Activated T-helper 17 cell treated with anti-CD3 and anti-CD28 coated beads, Interleukin-2, amount 50 U/mL, for 72 hours (primary cell): ENCODE measurements at regions not wholly inside any gene's neighbourhood (a gene's known extent, or its start where the extent isn't known, plus 50 kb on each side); places are given as distances from the start of the nearest gene placed in this dataset.

Source experiments
- ATAC-seq: fragments of 150-1000 bp; cut with Tn5 transposase; replicated peaks from 2 replicates; pipeline ENCODE4 v1.10.0; 2021; ENCODE audit warnings: mild to moderate bottlenecking, moderate library complexity
- H3K27ac Mint-ChIP-seq: one replicate; pipeline ENCODE4 v1.8.0; 2022; ENCODE audit warnings: mixed read lengths
- H3K27me3 Mint-ChIP-seq: one replicate; pipeline ENCODE4 v1.8.0; 2022; ENCODE audit warnings: mixed read lengths
- H3K36me3 Mint-ChIP-seq: one replicate; pipeline ENCODE4 v1.8.0; 2022; ENCODE audit warnings: low read depth, mild to moderate bottlenecking, mixed read lengths
- H3K4me1 Mint-ChIP-seq: one replicate; pipeline ENCODE4 v1.8.0; 2022; ENCODE audit warnings: mixed read lengths
- H3K4me3 Mint-ChIP-seq: one replicate; pipeline ENCODE4 v1.8.0; 2022; ENCODE audit warnings: mild to moderate bottlenecking, mixed read lengths
- H3K9me3 Mint-ChIP-seq: one replicate; pipeline ENCODE4 v1.8.0; 2022; ENCODE audit warnings: mixed read lengths

DNA sequence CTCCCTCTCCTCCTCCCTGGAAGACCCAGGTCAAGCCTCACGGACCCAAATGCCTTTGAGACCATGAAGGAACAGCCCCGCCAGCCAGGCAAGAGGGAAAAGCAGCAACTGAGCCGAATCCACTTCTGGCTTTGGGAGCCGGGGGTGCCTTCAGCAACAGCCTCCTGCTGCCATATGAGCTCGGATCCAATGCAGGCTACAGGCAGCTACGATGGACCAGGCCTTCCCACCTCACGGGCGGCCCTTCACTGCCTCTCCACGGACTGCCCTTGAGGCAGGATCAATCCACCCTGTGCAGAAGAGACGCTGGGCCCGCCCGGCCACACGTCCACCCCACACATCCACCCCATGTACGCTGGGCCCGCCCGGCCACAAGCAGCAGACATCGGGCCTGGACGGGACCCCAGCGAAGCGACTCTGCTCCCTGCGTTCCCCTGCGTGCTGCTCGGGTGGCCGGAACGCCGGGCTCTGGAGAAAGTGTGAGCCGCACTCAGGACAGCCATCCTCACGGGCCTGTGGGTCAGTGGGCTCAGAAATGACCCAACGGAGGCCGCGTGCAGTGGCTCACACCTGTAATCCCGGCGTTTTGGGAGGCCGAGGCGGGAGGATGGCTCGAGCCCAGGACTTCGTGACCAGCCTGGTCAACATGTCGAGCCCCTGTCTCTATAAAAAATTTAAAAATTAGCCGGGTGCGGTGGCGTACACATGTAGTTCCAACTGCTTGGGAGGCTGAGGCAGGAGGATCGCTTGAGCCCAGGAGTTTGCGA, 82.0 kb downstream of the FOXL3 start:
- no peaks in the 10 kb centered on the region for H3K27me3 Mint-ChIP-seq
- H3K4me3 Mint-ChIP-seq: no peak overlapping the region
- H3K27ac Mint-ChIP-seq: no peak overlapping the region
- ATAC-seq: no peak
- peaks cover 2% of the 10 kb centered on the region for H3K4me1 Mint-ChIP-seq
- H3K36me3 Mint-ChIP-seq: no peaks in the 10 kb centered on the region
- H3K9me3 Mint-ChIP-seq: no peaks in the 10 kb centered on the region

DNA sequence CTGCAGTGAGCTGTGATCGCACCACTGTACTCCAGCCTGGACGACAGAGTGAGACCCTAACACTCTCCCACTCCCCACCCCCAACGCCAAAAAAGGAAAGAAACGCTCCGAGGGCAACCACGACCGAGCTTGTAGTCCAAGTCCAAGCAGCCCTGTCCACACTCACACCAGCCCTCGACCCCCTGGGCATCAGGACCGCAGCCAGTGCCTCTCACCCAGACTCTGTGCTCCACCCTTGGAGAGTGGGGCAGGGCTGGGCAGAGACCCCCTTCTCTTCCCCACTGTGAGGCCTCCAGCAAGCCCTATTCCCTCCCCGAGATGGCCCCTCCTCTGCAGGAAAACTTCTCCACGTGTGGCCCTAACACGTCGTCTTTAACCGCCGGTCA, 82.6 kb downstream of the FOXL3 start:
- Mint-ChIP-seq H3K9me3 (no peaks in the 10 kb centered on the region), H3K4me1 (no peaks in the 10 kb centered on the region), H3K27ac (no peak overlapping the region), H3K36me3 (no peaks in the 10 kb centered on the region), H3K4me3 (no peak overlapping the region), H3K27me3 (no peaks in the 10 kb centered on the region)
- no peak for ATAC-seq

DNA sequence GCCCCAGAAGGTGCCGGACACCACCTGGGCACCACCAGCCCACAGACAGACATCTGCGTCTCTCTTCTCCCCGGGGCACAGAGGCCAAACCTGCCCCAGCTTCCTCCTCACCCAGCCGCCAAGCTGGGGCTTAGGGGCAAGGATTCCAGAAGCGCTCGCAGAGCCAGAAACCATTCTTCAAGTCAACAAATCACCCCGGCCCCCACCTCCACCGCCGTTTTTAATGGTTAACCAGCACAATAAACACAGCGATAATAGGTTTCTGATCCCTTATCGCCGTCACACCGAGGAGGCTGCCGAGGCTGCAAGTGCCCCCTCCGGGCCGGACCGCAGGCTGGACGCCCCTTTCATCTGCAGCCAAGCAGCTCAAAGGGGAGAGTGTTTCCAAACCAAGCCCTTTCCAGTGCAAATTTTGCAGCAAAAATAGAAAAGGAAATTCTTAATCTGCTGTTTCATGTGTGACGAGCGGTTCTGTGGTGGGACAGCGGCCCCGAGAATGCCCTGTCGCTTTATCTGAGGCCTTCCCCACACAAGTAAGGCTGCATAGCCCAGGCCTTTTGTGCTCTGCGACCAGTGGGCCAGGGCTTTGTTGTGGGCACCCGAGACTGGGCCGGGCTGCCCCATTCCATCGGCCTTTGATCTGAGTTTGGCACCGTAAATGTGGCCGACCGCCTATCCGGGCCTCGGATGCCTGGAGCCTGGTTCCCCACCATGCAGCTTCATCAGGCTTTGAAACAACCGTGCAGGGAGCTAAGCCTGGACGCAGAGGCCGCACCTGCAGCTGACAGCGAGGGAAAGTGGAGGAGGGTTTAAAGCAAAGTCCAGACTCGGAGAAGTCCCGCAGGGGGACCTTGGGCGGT, 83.2 kb downstream of the FOXL3 start:
- H3K27ac Mint-ChIP-seq: no peak overlapping the region
- H3K27me3 Mint-ChIP-seq: no peaks in the 10 kb centered on the region
- H3K36me3 Mint-ChIP-seq: no peaks in the 10 kb centered on the region
- no peaks in the 10 kb centered on the region for H3K9me3 Mint-ChIP-seq
- no peak overlapping the region for H3K4me3 Mint-ChIP-seq
- H3K4me1 Mint-ChIP-seq: no peaks in the 10 kb centered on the region
- no peak for ATAC-seq

DNA sequence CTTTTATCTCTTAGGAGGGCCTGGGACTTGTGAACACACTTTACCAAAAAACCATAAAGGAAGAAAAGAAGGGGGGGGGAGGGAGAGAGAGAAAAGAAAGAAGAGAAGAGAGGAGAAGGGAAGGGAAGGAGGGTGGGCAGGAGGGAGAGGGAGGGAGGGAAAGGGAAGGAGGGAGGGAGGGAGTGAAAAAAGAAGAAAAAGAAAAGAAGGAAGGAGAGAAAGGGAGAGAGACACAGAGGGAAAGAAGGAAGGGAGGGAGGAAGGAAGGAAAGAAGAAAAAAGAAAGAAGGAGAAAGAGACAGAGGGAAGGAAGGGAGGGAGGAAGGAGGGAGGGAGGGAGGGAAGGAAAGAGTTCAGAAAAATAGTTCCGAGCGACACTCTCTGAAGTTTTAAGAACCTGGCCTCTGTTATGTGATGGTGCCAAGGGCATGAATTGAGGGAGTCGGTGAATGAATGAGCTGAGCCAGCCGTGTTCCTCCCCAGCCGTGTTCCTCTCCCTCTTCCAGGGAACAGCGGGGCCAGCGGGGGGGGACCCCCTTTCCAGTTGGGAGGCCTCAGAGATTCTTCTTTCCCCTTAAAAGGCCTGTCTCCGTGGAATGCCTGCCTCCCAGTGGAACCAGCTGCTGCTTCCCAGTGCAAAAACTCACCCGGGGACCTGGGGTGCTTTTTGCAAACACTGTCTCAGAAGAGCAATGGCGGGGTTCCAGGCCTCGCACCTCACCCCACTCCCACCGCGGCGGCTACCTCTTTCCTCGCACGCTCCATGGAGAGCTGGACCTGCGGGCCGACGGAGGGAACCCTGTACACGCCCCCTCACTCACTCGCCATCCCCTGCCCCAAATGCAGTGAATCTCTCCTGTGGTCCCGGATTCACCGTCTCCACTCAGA, 84.1 kb downstream of the FOXL3 start:
- H3K9me3 Mint-ChIP-seq: no peaks in the 10 kb centered on the region
- H3K4me1 Mint-ChIP-seq: no peaks in the 10 kb centered on the region
- H3K36me3 Mint-ChIP-seq: no peaks in the 10 kb centered on the region
- ATAC-seq: no peak
- H3K27ac Mint-ChIP-seq: no peak overlapping the region
- no peak overlapping the region for H3K4me3 Mint-ChIP-seq
- H3K27me3 Mint-ChIP-seq: no peaks in the 10 kb centered on the region

DNA sequence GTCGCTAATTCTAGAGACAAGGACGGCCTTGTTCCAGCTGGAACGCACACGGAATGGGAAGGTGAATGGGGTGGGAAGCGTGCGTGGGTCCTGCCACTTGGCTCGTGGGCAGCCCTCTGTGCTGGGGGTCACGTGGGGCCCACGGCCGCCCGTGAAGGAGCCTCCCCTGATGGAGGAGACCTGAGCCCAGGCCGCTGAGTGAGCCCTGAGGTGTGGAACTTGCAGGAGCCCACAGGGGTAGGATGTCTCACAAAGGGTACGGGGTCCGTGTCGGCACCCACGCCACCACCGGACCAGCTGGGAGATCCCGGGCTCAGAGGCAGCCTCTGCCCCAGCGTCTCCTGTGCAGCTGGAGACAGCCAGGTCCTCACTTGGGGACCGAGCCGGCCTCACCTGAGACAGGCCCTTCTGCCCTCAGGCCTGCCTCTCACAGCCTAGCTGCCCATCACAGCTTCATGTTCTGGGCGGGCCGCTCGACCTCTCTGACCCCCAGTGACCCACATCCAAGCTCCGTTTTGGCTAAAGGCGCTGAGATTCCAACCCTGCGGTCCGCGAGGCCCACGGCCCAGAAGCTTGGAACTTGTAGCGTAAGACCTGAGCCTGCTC, 84.8 kb downstream of the FOXL3 start:
- H3K9me3 Mint-ChIP-seq: no peaks in the 10 kb centered on the region
- H3K27me3 Mint-ChIP-seq: no peaks in the 10 kb centered on the region
- no peak overlapping the region for H3K4me3 Mint-ChIP-seq
- no peak overlapping the region for H3K27ac Mint-ChIP-seq
- no peaks in the 10 kb centered on the region for H3K36me3 Mint-ChIP-seq
- H3K4me1 Mint-ChIP-seq: no peaks in the 10 kb centered on the region
- no peak for ATAC-seq

DNA sequence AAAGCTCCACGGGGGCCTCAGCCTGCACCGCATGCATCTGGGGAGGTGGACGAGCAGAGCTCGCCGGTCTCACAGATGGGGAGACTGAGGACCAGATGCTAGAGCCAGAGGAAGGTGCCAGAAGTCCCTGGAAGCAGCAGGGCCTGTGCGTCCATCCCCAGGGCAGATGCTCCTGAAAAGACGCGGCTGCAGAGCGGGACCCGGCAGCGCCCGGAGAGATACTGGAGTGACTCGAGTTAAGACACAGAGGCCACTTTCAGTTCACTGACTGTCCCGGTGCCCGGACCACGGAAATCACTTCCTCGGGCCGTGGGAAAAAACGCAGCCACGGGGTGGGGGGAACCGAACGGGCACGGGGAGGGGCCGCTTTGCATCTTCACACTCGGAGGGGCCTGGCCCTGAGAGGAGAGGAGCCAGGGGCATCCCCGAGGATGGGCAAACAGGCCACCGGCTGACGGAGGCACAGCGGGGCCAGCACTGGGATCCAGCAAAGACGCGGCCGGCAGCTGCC, 85.4 kb downstream of the FOXL3 start:
- no peak overlapping the region for H3K27ac Mint-ChIP-seq
- no peak overlapping the region for H3K4me3 Mint-ChIP-seq
- H3K27me3 Mint-ChIP-seq: no peaks in the 10 kb centered on the region
- H3K9me3 Mint-ChIP-seq: no peaks in the 10 kb centered on the region
- H3K4me1 Mint-ChIP-seq: no peaks in the 10 kb centered on the region
- no peaks in the 10 kb centered on the region for H3K36me3 Mint-ChIP-seq
- no peak for ATAC-seq

DNA sequence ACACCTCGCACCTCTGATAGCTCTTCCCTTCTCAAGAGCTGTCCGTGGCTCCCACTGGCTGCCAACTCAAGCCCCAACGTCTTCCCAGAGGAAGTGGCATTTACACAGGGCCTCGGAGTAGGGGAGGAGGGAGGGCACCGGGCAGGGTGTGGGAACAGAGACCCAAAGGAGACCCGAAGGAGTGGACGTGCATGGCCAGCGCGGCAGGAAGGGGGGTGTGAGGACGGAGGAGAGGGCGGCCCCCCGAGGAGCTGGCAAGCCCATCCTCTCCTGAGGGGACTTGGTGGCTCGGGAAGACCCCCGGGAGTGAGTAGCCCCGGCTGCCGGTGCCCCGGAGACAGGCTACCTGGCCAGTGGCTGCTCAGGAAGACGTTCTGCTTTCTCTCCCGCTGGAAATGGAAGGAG, 85.9 kb downstream of the FOXL3 start:
- Mint-ChIP-seq H3K27me3 (no peaks in the 10 kb centered on the region), H3K4me3 (no peak overlapping the region)
- ATAC-seq: no peak

DNA sequence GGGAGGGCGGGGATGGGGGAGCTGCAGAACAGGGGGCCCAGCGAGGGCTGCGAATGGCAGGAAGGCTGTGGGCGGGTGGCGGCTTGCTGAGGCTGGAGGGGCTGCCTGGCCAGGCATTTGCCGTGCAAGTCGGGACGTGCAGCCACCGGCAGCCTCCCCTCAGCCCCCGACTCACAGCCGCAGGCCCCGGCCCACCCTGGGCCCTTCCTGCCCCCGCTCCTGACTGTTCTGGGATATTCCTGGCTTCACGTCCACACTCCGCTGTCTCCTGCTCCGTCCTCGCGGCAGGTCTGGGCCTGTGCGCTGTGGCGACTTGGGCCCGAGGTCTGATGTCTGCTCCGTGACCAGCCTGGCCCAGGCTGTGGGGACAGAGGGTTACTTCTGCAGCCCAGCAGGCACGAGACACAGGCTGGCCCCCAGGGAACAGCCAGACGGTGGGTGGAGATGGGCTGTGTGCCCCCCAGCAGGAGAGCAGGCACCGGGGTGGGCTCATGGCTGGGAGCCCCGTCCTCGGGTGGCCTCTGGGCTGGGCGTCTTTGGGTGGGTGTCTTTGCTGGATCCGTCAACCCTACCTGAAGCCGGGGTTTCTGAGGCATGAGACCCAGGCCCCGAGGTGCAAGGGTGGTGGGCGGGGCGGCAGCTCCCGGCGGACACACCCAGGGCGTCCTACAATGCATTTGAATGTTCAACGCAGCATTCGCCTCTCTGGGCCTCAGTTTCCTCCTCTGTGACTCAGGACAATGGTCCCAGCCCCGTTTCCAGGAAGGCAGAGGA, 86.5 kb downstream of the FOXL3 start:
- ATAC-seq: no peak
- H3K27me3 Mint-ChIP-seq: no peaks in the 10 kb centered on the region
- H3K4me3 Mint-ChIP-seq: no peak overlapping the region
- H3K36me3 Mint-ChIP-seq: no peaks in the 10 kb centered on the region
- no peak overlapping the region for H3K27ac Mint-ChIP-seq
- H3K9me3 Mint-ChIP-seq: no peaks in the 10 kb centered on the region
- peaks cover 6% of the 10 kb centered on the region for H3K4me1 Mint-ChIP-seq

More for the DNA sequence above, 85.9 kb downstream of the FOXL3 start:
- H3K9me3 Mint-ChIP-seq: no peaks in the 10 kb centered on the region
- H3K27ac Mint-ChIP-seq: no peak overlapping the region
- no peaks in the 10 kb centered on the region for H3K4me1 Mint-ChIP-seq
- H3K36me3 Mint-ChIP-seq: no peaks in the 10 kb centered on the region

DNA sequence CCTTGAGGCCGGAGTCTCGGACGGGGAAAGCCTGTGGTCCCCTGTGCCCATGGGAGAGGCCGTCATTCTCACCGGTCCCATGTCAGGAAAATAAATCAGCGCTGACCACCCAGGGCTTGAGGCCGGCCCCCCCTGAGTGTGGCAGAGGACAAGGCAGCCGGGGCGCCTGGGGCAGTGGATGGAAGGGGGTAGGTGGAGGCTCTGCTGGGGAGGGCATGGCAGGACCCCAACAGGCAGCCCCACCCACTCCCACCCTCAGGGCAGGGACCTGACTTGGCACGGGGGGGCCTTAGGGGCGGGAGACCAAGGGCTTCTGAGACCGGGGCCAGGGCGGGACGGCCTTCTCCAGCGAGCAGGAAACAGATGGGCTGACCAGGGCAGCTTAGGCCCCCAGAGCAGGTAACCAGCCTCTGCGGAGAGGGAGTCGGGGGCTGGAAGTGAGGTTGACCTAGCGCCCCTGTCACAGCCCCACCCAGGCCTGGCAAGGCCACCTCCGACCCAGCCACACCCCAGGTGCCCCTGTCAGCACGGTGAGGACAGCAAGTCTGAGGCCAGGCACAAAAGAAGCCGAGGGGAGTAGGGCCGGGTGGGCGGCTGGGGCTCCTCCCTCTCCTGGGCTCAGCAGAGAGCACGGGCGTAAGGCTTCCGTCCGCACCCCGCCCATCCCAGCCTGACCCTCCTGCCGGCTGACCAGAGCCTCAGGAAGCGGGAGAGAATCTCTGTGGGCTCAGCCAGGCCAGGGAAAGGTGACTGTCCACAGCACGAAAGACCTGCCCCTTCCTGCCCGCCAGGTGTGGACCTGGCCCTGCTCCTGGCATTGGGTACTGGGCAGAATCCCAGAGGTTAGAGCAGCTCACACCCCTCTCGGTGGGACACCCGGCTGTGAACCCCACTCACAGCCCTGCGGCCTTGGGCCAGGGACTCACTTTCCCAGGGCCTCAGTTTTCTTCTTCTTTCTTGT, 87.4 kb downstream of the FOXL3 start:
- Mint-ChIP-seq H3K27me3 (no peaks in the 10 kb centered on the region), H3K4me1 (peaks cover 14% of the 10 kb centered on the region), H3K9me3 (peaks cover 4% of the 10 kb centered on the region), H3K36me3 (no peaks in the 10 kb centered on the region), H3K4me3 (no peak overlapping the region), H3K27ac (no peak overlapping the region)
- no peak for ATAC-seq

DNA sequence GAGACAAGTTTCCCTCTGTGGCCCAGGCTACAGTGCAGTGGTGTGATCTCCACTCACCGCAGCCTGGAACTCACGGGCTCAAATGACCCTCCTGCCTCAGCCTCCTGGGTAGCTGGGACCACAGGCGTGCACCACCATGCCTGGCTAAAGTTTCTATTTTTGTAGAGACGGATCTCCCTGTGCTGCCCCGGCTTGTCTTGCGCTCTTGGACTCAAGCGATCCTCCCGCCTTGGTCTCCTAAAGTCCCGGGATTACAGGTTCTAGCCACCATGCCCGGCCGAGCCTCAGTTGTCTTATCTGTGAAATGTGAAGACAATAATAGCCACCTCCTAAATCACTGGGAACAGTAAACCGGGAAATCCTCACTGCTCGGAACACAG, 88.1 kb downstream of the FOXL3 start:
- no peak for ATAC-seq
- Mint-ChIP-seq H3K4me3 (no peak overlapping the region), H3K36me3 (no peaks in the 10 kb centered on the region), H3K27ac (no peak overlapping the region), H3K27me3 (no peaks in the 10 kb centered on the region), H3K9me3 (peaks cover 4% of the 10 kb centered on the region), H3K4me1 (peaks cover 19% of the 10 kb centered on the region)

DNA sequence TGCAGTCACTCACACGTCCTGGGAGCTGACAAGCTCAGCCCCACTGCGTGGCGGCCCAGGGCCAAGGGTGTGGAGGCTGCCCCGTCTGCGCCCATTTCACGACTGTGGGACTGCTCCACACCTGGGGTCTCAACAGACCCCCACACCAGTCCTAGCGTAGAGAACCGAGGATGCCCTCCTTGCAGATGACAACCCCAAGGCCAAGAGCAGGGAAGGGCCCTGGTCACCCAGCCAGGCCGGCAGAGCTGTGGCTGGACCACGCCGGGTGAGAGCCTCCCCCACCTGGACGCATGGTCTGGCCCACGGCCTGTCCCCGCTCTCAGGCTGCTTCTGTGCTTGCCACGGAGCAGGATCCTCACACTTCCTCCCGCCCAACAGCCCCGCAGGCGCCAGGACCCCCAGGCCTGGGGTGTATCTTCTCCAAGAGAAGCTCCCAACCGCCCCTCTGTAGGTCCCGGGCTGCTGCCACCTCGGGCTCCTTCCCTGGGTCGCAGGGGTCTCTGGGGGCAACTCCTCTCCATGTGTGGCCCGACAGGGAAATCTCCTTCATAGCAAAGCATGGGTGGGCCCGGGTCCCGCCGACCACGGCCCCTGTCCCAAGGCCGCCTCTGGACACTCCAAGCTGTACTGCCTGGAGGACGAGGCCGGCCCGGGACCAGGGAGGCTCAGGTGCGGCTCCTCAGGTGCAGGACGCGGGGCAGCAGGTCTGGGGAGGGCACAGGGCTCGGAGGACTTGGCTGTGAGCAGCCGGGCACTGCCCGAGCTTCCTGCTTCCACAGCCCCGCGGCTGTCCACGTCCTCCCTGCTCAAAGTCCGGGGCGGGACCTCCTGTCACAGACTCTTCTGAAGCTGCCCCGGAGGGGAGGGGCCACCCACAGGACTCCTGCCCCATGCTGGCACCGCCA, 88.8 kb downstream of the FOXL3 start:
- H3K27ac Mint-ChIP-seq: no peak overlapping the region
- peaks cover 5% of the 10 kb centered on the region for H3K9me3 Mint-ChIP-seq
- H3K36me3 Mint-ChIP-seq: no peaks in the 10 kb centered on the region
- no peak for ATAC-seq
- no peaks in the 10 kb centered on the region for H3K27me3 Mint-ChIP-seq
- H3K4me3 Mint-ChIP-seq: no peak overlapping the region
- peaks cover 19% of the 10 kb centered on the region for H3K4me1 Mint-ChIP-seq
